HG03280 (cell line): ENCODE measurements at regions not wholly inside any gene's neighbourhood (a gene's known extent, or its start where the extent isn't known, plus 50 kb on each side); places are given as distances from the start of the nearest gene placed in this dataset.

Experiments used
- ATAC-seq: cut with Tn5 transposase; IDR thresholded peaks from one replicate; pipeline ENCODE4 v1.9.1; 2021; ENCODE audit warnings: mild to moderate bottlenecking, moderate library complexity; ENCODE audit not compliant: unreplicated experiment

GRCh38 chr3:27861046-27862036, 139.2 kb upstream of the EOMES start:
- no peak for ATAC-seq

GRCh38 chr3:27865731-27866130, 143.6 kb upstream of the EOMES start:
- no peak for ATAC-seq

GRCh38 chr3:27869152-27869551, 147.0 kb upstream of the EOMES start:
- no peak for ATAC-seq

- ATAC-seq, result no peak
These were observed 155.2 kb upstream of the EOMES start for GRCh38 chr3:27877061-27878013.

- ATAC-seq, result no peak
These were observed 155.9 kb upstream of the EOMES start for GRCh38 chr3:27878014-27878383.

GRCh38 chr3:27880969-27881892, 159.1 kb upstream of the EOMES start:
- ATAC-seq, result no peak

- no peak for ATAC-seq
These were observed 161.1 kb upstream of the EOMES start for GRCh38 chr3:27883266-27883665.

- ATAC-seq, result no peak
These were observed 163.5 kb upstream of the EOMES start for GRCh38 chr3:27885641-27886040.

- no peak for ATAC-seq
These were observed 166.4 kb upstream of the EOMES start for GRCh38 chr3:27888562-27888961.

- no peak for ATAC-seq
These were observed 167.6 kb upstream of the EOMES start for GRCh38 chr3:27889745-27890144.

- no peak for ATAC-seq
These were observed 178.2 kb upstream of the EOMES start for GRCh38 chr3:27900316-27900715.

GRCh38 chr3:27903446-27903845, 181.3 kb upstream of the EOMES start:
- ATAC-seq, result no peak

GRCh38 chr3:27905625-27906024, 183.5 kb upstream of the EOMES start:
- ATAC-seq, result no peak

GRCh38 chr3:27907148-27907547, 185.0 kb upstream of the EOMES start:
- no peak for ATAC-seq

GRCh38 chr3:27907929-27908328, 185.8 kb upstream of the EOMES start:
- ATAC-seq, result no peak

- no peak for ATAC-seq
These were observed 188.3 kb upstream of the EOMES start for GRCh38 chr3:27910456-27910855.

GRCh38 chr3:27914199-27914598, 192.1 kb upstream of the EOMES start:
- no peak for ATAC-seq

GRCh38 chr3:27923349-27924068, 201.4 kb upstream of the EOMES start:
- ATAC-seq, result no peak

GRCh38 chr3:27927882-27928281, 205.8 kb upstream of the EOMES start:
- ATAC-seq, result no peak

GRCh38 chr3:27930052-27930602, 208.0 kb upstream of the EOMES start:
- ATAC-seq, result no peak
